H9 (cell line): ENCODE measurements at regions not wholly inside any gene's neighbourhood (a gene's known extent, or its start where the extent isn't known, plus 50 kb on each side); places are given as distances from the start of the nearest gene placed in this dataset.

Experiments used
- DNase-seq: peaks from one replicate; pipeline ENCODE4 v3.0.0-alpha.2; 2017
- H2AFZ ChIP-seq: one replicate; pipeline ENCODE4 v1.6.1; 2013; ENCODE audit warnings: mild to moderate bottlenecking, low read length, control low read depth, moderate library complexity
- H2AK5ac ChIP-seq: 2 replicates; pipeline ENCODE4 v1.6.1; 2013; ENCODE audit warnings: low read length, control low read depth, mixed read lengths; ENCODE audit not compliant: insufficient read length
- H2BK120ac ChIP-seq: one replicate; pipeline ENCODE4 v1.6.1; 2013; ENCODE audit warnings: low read depth, mild to moderate bottlenecking, low read length, control low read depth, inconsistent platforms; ENCODE audit not compliant: poor library complexity, severe bottlenecking
- H2BK12ac ChIP-seq: 2 replicates; pipeline ENCODE4 v1.6.1; 2013; ENCODE audit warnings: low read length, control low read depth, mixed read lengths, low read depth; ENCODE audit not compliant: insufficient read length
- H2BK15ac ChIP-seq: 2 replicates; pipeline ENCODE4 v1.6.1; 2013; ENCODE audit warnings: low read depth, low read length, control low read depth
- H2BK20ac ChIP-seq: one replicate; pipeline ENCODE4 v1.6.1; 2013; ENCODE audit warnings: low read depth, mild to moderate bottlenecking, low read length, control low read depth, inconsistent platforms; ENCODE audit not compliant: poor library complexity, severe bottlenecking
- H2BK5ac ChIP-seq: 2 replicates; pipeline ENCODE4 v1.6.1; 2013; ENCODE audit warnings: low read length, control low read depth, mixed read lengths; ENCODE audit not compliant: insufficient read length
- H3K14ac ChIP-seq: 2 replicates; pipeline ENCODE4 v1.6.1; 2013; ENCODE audit warnings: low read length, control low read depth; ENCODE audit not compliant: insufficient read depth
- H3K18ac ChIP-seq: 2 replicates; pipeline ENCODE4 v1.6.1; 2013; ENCODE audit warnings: low read depth, mild to moderate bottlenecking, mixed read lengths, low read length, control low read depth; ENCODE audit not compliant: insufficient read length
- H3K23ac ChIP-seq: 2 replicates; pipeline ENCODE4 v1.6.1; 2013; ENCODE audit warnings: low read length, control low read depth, mixed read lengths, low read depth; ENCODE audit not compliant: insufficient read length
- H3K23me2 ChIP-seq: 2 replicates; pipeline ENCODE4 v1.6.1; 2013; ENCODE audit warnings: low read depth, mild to moderate bottlenecking, mixed read lengths, low read length, control low read depth; ENCODE audit not compliant: insufficient read length, poor library complexity, severe bottlenecking
- H3K27ac ChIP-seq: 2 replicates; pipeline ENCODE4 v1.5.1; 2013; ENCODE audit warnings: low read length, control low read depth, mixed read lengths, low read depth; ENCODE audit not compliant: insufficient read length
- H3K27me3 ChIP-seq: 2 replicates; pipeline ENCODE4 v1.6.1; 2013; ENCODE audit warnings: low read length, control low read depth, inconsistent platforms; ENCODE audit not compliant: insufficient read depth
- H3K4ac ChIP-seq: 2 replicates; pipeline ENCODE4 v1.6.1; 2013; ENCODE audit warnings: low read depth, mild to moderate bottlenecking, control low read depth, inconsistent platforms, low read length, moderate library complexity
- H3K4me1 ChIP-seq: 2 replicates; pipeline ENCODE4 v1.6.1; 2013; ENCODE audit warnings: low read length, control low read depth, inconsistent platforms; ENCODE audit not compliant: insufficient read depth
- H3K4me2 ChIP-seq: 2 replicates; pipeline ENCODE4 v1.6.1; 2013; ENCODE audit warnings: low read length, control low read depth, mixed read lengths; ENCODE audit not compliant: insufficient read length, insufficient read depth
- H3K56ac ChIP-seq: 2 replicates; pipeline ENCODE4 v1.6.1; 2013; ENCODE audit warnings: low read depth, mild to moderate bottlenecking, mixed read lengths, low read length, control low read depth; ENCODE audit not compliant: insufficient read length
- H3K79me1 ChIP-seq: 2 replicates; pipeline ENCODE4 v1.6.1; 2013; ENCODE audit warnings: low read depth, mild to moderate bottlenecking, moderate library complexity, low read length, control low read depth, inconsistent platforms; ENCODE audit not compliant: insufficient read depth, poor library complexity, severe bottlenecking
- H3K79me2 ChIP-seq: 2 replicates; pipeline ENCODE4 v1.6.1; 2013; ENCODE audit warnings: low read length, control low read depth, inconsistent platforms; ENCODE audit not compliant: insufficient read depth
- H3K9ac ChIP-seq: 2 replicates; pipeline ENCODE4 v1.6.1; 2013; ENCODE audit warnings: low read length, control low read depth, mixed read lengths; ENCODE audit not compliant: insufficient read length; ENCODE audit errors: extremely low read depth
- H3K9me3 ChIP-seq: one replicate; pipeline ENCODE4 v1.6.1; 2013; ENCODE audit warnings: low read depth, low read length, inconsistent platforms; ENCODE audit not compliant: control insufficient read depth
- H3T11ph ChIP-seq: one replicate; pipeline ENCODE4 v1.6.1; 2013; ENCODE audit warnings: mild to moderate bottlenecking, low read length, control low read depth, inconsistent platforms
- H4K20me1 ChIP-seq: one replicate; pipeline ENCODE4 v1.6.1; 2013; ENCODE audit not compliant: control insufficient read depth, insufficient read length, insufficient read depth
- H4K5ac ChIP-seq: 2 replicates; pipeline ENCODE4 v1.6.1; 2013; ENCODE audit warnings: low read depth, mild to moderate bottlenecking, mixed read lengths, low read length, control low read depth; ENCODE audit not compliant: insufficient read length
- H4K8ac ChIP-seq: replicated peaks from 2 replicates; pipeline ENCODE4 v1.6.1; 2013; ENCODE audit warnings: low read length, control low read depth, mixed read lengths, low read depth; ENCODE audit not compliant: insufficient read length
- H4K91ac ChIP-seq: 2 replicates; pipeline ENCODE4 v1.6.1; 2013; ENCODE audit warnings: low read depth, mild to moderate bottlenecking, moderate library complexity, mixed read lengths, low read length, control low read depth; ENCODE audit not compliant: insufficient read length
- H3K27ac Mint-ChIP-seq, 3 experiments: 2 replicates in 2 of 3; 3 replicates in 1 of 3; pipeline ENCODE4 v1.8.0; 2020 to 2021; ENCODE audit warnings: mixed read lengths in 3 of 3, mild to moderate bottlenecking in 1 of 3, moderate library complexity in 1 of 3
- H3K27me3 Mint-ChIP-seq: 2 replicates; pipeline ENCODE4 v1.8.0; 2021; ENCODE audit warnings: low read depth, mild to moderate bottlenecking, moderate library complexity, mixed read lengths
- H3K36me3 Mint-ChIP-seq, 3 experiments: 2 replicates in 2 of 3; 3 replicates in 1 of 3; pipeline ENCODE4 v1.8.0; 2020 to 2021; ENCODE audit warnings: low read depth in 3 of 3, mixed read lengths in 3 of 3; ENCODE audit not compliant: insufficient read depth in 1 of 3
- H3K4me1 Mint-ChIP-seq, 2 experiments: 2 replicates each; pipeline ENCODE4 v1.8.0; 2020; ENCODE audit warnings: mixed read lengths in 2 of 2
- H3K4me3 Mint-ChIP-seq, 2 experiments: 2 replicates in 1 of 2; 3 replicates in 1 of 2; pipeline ENCODE4 v1.8.0; 2020 to 2021; ENCODE audit warnings: mild to moderate bottlenecking in 2 of 2, mixed read lengths in 2 of 2, moderate library complexity in 1 of 2
- H3K9me3 Mint-ChIP-seq, 2 experiments: 2 replicates in 1 of 2; 3 replicates in 1 of 2; pipeline ENCODE4 v1.8.0; 2020; ENCODE audit warnings: mild to moderate bottlenecking in 2 of 2, mixed read lengths in 2 of 2, moderate library complexity in 1 of 2
- WGBS: extraction: QIAGEN DNeasy Blood & Tissue Kit; methylation state at CpG from one replicate; pipeline ENCODE4 v1.1.7; 2013; ENCODE audit warnings: missing lambda C conversion rate, low lambda C conversion rate, mixed read lengths; ENCODE audit not compliant: insufficient read length; ENCODE audit errors: extremely low coverage; 5-methylcytosine and 5-hydroxymethylcytosine counted together
- TF ChIP-seq, protein P1 (sequence below): fragments of 200-600 bp; sonication (generic); conservative IDR thresholded peaks from 3 replicates; pipeline ENCODE4 v1.8.0; 2021; ENCODE audit warnings: antibody characterized with exemption, mild to moderate bottlenecking

DNA sequence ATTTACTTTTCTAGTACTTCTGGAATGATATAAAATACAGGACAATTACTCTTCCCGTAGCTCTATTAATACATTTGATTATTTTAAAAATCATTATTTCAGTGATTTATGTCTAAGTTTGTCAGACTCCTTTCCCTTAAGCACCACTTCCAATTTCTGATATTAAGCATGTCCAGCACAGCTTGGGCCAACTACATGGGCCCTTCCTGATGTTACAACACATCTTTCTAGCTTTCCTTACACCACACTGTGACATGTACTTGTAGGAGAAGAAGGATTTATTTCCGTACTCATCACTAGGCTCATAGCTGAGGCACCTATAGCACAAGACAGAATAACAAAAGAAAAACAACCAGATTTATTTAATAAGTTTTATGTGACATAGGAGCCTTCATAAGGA is 134.8 kb upstream of the HNRNPA3 start:
- Histone ChIP-seq H3K4me2 (no peak overlapping the region), H4K5ac (no peak overlapping the region), H2BK120ac (no peak overlapping the region), H2BK5ac (no peak overlapping the region), H4K91ac (no peak overlapping the region), H3K56ac (no peak overlapping the region), H2AK5ac (no peak overlapping the region), H3K9ac (no peak overlapping the region), H3K27ac (no peak overlapping the region), H3K18ac (no peak overlapping the region), H3K23ac (no peak overlapping the region), H3K27me3 (no peaks in the 10 kb centered on the region), H4K20me1 (no peaks in the 10 kb centered on the region), H3K79me2 (no peaks in the 10 kb centered on the region), H3K14ac (no peak overlapping the region), H2AFZ (no peak overlapping the region), H2BK12ac (no peak overlapping the region), H3K79me1 (no peaks in the 10 kb centered on the region), H3K9me3 (no peaks in the 10 kb centered on the region), H2BK15ac (no peak overlapping the region), H3T11ph (no peak overlapping the region), H3K23me2 (no peaks in the 10 kb centered on the region), H2BK20ac (no peak overlapping the region), H4K8ac (no peak overlapping the region), H3K4ac (no peak overlapping the region), H3K4me1 (no peaks in the 10 kb centered on the region; the same call in 1 of the 2 replicates)
- H3K4me1 Mint-ChIP-seq, result peaks cover 13 to 20% of the 10 kb centered on the region in 2 experiments
- H3K36me3 Mint-ChIP-seq, result no peaks in the 10 kb centered on the region
- DNase-seq, result no peak
- TF ChIP-seq, protein P1, sequence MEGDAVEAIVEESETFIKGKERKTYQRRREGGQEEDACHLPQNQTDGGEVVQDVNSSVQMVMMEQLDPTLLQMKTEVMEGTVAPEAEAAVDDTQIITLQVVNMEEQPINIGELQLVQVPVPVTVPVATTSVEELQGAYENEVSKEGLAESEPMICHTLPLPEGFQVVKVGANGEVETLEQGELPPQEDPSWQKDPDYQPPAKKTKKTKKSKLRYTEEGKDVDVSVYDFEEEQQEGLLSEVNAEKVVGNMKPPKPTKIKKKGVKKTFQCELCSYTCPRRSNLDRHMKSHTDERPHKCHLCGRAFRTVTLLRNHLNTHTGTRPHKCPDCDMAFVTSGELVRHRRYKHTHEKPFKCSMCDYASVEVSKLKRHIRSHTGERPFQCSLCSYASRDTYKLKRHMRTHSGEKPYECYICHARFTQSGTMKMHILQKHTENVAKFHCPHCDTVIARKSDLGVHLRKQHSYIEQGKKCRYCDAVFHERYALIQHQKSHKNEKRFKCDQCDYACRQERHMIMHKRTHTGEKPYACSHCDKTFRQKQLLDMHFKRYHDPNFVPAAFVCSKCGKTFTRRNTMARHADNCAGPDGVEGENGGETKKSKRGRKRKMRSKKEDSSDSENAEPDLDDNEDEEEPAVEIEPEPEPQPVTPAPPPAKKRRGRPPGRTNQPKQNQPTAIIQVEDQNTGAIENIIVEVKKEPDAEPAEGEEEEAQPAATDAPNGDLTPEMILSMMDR, result no peak
- WGBS, result no CpG with 5 or more reads among the region's 2 CpGs
- no peaks in the 10 kb centered on the region for H3K9me3 Mint-ChIP-seq
- H3K27me3 Mint-ChIP-seq, result no peaks in the 10 kb centered on the region; the same call in 1 of the 2 replicates
- no peak overlapping the region; a peak in 1 of 7 replicates for H3K27ac Mint-ChIP-seq
- no peak overlapping the region for H3K4me3 Mint-ChIP-seq
